GDM1 (cell line): ENCODE measurements at regions not wholly inside any gene's neighbourhood (a gene's known extent, or its start where the extent isn't known, plus 50 kb on each side); places are given as distances from the start of the nearest gene placed in this dataset.
"Not testable (repeated sequence)": the region's sequence is repeated elsewhere in the genome, so short reads cannot be mapped to it uniquely, and the experiment has no call there.

Experiments used
- DNase-seq: peaks from one replicate; lab custom pipeline; 2025; lab: John Stamatoyannopoulos, UW

DNA sequence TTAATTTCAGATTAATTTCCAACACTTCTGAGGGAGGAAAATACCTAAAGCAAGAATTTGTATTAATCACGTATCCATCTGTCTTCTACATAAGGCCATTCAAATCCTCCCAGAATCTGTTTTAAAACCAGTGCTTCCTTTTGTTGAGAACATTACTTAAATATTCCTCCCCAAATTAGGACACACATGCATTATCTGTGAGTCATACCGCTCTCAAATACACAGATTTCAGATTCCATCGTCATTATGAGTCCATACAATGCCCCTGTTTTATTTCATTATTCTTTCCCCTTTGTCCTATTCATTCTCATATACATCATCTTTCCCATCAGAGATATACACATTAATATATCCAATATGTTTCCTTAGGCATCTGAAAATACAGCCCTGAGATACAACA is 57.3 kb upstream of the PRSS12 start:
- DNase-seq = no peak

DNA sequence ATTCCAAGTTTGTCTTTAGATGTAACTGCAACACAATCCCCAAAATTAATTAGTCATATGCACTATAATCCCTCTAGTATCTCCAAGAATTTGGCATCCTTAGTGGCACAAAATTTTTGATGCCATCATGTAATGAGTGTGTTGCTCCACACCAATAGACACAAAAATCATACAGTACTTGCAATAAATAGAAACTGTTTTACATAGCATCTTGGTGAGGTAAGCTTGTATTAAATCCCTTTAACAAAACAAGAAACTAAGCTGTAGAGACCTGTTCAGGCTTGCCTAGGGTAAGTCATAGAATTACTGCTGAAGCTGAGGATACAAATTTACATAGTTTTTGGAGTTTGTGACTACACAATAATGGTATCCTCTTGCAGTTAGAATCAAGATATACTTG is 64.5 kb upstream of the PRSS12 start:
- no peak for DNase-seq

DNA sequence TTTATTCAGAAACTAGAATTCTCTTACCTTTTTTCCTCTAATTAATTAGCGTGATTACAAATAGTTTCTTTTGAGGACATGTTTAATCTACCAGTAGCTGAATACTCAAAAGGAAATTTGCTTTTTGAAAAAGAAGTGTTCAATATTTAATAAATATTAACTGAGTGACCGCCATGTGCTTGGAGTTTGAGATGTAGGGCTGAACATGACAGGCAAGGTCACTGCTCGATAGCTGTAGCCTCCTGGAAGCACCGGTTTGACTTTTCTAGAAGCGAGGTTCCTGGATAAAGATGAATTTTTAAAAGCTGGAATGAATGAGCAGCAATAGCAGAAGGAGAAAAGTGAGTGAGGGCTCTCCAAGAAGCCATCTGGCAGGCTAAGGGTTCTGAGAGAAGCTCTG is 65.0 kb upstream of the PRSS12 start:
- not testable (repeated sequence) for DNase-seq

DNA sequence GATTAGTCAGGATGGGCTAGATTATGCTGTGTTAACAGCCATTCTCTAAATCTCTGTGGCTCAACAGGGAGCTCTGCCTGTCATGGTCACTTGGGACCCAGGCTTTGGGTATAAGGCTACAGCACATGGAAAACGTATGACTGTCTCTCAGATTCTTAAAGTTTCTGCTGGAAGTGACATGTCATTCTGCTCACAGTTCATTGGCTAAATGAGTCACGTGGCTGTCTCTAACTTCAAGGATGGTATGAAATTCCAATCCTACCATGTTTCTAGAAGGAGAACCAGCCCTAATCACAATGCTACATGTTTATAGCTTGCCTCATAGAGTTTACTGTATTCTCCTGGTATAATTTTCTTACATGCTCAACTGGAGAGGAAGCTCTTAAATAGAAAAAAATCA is 65.6 kb upstream of the PRSS12 start:
- DNase-seq = not testable (repeated sequence)

DNA sequence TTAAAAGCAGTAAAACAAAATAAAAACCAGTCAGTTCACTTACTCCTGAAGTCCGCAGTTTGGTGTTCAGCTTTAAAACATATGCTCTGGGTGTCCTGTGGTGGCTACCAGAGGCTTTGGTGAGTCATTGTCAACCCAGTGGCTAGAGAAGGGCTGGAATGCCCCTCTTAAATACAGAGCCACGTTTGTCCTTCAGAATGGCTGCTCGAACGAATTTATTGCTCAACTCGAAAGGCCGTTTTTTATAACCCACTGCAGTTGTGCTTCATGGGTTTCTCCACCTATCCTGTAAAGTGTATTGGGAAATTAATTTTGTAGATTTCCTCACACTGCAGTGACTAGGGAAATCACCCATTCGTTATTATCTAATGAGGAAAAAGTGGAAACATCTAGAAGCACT is 66.8 kb upstream of the PRSS12 start:
- DNase-seq = not testable (repeated sequence)

DNA sequence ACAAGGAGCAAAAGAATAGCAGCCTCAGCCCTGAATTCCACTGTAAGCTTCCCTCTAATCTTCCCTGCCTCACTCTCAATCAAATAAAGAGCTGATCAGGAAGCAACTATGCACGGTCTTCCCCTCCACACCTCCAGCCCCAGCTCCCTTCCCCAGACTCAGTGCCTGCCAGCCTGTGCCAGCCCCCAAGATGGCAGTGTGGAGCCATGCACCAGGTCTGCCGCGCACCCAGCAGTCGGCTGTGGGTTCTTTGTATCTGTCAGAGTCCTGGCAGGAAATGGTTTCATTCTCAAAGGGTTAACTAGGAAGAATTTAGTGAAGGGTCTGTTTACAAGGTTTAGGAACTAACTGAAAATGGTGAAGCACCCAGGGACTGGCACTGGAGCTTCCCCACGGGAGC is 71.3 kb upstream of the PRSS12 start:
- peak; percentile 50 for DNase-seq

DNA sequence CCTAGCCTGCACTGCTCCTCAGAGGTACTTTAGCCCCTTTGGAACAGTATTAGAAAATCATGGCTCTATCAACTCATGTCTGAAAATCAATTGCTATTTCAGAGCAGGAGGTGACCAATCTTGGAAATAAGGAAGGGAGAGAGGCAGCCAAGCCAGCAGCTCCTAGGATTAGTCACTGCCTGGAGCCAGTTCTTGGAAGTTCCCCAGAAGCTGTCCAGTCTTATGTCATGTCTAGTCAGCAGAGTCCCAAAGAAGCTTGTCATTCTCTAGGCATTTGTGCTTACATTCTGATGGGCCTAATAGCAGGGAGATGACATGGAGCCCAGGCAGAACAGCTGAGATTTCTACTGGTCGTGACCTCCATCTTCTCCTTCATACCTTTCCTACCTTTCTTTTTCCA is 76.1 kb upstream of the PRSS12 start:
- not testable (repeated sequence) for DNase-seq

DNA sequence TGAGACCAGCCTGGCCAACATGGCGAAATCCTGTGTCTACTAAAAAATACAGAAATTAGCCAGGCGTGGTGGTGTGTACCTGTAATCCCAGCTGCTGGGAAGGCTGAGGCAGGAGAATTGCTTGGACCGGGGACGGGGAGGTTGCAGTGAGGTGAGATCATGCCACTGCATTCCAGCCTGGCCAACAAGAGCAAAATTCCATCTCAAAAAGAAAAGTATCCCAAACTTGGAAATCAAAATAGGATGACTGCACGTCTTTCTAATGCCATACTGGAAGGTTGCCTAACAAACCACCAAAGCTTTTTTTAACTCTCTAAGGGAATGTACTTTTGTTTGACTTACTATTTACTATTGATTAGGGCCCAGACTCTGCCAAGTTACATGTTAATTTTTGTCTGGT is 79.6 kb upstream of the PRSS12 start:
- not testable (repeated sequence) for DNase-seq

DNA sequence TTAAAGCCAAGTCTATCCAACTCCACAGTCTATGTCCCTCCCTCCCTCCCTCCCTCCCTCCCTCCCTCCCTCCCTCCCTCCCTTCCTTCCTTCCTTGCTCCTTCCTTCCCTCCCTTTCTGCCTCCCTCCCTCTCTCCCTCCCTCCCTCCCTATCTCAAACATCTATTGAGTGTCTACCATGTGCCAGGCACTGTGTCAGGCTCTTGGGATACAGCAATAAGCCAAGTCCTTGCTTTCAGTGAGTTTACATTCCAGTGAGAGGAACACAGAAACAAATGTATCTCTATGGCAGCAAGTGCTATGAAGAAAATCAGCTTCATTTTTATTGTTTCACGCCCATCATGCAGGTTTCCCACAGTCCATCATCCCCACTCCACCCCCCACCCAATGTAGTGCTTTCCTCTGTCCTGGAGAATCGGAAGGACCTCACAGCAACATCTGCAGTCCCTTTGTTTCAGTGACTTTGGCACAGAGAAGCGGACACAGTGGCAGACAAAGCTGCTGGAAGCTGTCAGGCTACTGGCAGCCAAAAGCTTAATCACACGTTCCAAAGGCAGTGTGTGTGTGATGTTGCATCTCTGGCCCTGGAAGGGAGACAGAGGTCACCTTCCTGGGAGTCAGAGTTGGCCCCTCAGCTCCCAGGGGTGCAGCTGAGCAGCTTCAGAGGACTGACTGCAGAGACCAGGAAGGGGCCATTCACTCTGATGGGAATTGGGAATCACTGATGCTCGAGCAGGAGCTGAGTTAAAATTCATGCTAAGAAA is 81.0 kb upstream of the PRSS12 start:
- DNase-seq = not testable (repeated sequence)

DNA sequence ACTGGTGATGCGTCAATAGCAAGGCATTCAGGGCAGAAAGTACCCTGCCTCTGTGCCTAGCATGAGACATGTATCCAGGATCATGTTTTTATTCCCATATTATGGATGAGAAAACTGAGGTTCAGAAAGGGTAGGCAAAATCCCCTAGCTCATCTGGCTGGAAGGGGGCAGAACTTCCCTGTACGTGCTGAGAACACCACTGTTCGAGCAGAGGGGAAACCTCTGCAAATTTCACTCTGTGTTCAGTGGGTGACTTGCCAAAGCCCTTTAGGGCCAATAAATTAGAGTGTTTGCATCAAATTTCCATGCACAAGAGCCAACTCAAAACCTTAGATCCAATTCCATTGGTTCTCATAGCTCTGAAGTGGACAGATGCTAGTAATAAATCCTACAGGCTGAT is 82.6 kb upstream of the PRSS12 start:
- DNase-seq = not testable (repeated sequence)

DNA sequence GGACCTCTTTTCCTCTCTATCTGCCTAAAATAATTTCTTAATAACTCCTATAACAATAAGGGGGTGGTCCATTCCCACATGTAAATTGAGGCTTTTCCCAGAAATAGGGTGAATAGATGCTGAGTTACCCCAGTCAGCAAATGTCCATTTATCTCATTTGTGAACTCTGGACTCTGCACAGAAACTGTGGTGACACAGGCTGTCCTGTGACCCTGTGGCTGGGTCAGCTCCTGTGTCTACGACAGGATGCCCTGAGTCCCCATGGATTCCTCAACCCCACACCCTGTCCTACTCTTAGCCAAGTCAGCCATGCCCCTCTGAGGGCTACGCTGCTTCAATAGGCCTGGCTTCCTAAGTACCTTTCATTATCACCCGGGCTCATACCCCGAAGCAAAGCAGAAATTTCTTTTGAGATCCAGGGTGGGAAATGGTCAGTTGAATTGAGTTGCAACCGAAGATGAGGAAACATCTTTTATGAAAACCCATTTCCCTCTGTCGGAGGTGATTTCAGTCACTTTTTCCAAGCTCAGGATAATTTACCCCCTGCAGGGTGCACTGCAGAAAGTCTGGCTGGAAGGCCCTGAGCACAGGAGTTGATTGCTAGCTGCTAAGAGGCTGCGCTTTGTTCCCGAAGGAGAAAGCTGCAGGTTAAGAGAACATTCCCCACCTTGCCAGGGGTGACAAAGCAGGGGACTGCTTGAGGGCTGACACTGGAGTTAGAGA is 89.5 kb upstream of the PRSS12 start:
- DNase-seq = not testable (repeated sequence)

DNA sequence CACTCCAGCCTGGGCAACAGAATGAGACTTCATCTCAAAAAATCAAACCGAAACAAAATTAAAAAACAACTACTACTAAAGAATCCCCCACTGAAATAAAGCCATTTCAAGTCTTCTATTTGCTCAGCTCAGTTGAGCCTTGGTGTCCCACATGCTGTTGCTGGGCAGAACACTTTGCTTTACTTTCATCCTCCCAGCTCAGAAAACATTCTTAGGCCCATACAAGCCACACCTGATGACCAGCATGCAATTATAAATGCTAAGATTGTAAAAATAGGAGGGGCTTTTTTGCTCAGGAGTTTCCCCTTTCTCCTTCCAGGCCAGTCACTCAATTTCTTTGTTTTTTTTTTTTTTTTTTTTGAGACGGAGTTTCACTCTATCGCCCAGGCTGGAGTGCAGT is 94.6 kb upstream of the PRSS12 start:
- DNase-seq = not testable (repeated sequence)

DNA sequence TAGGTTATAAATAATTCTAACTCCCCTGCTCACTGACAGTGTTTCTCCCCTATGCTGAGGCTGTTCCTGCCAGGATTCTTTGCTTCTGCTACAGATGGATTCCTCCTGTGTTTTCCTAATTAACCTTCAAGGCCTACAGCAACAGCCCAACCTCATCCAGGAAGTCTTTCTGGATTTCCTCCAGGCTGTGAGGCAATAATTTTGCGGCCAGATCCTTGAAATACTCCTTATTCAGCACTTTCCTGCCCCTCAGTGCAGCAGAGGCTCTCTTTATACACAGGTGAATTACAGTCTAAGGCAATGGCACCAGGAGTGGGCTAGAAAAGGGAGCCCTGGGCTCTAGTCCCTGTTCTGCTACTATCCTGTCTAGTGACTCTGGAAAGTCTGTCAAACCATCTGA is 102.1 kb upstream of the PRSS12 start:
- not testable (repeated sequence) for DNase-seq

DNA sequence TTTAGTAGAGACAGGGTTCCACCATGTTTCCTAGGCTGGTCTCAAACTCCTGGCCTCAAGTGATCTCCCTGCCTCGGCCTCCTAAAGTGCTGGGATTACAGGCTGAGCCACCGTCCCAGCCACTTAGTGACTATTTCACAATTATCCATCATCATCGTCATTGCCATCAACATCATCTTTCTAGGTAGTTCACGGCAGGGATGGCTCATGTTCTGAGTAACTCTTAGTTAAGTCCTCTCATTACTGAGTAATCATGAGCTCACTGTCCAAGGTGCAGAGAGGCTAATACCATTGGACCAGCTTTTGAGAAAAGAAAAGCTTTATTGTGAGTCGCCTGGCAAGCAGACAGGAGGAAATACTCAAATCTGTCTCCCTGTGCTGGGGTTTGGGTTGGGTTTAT is 108.6 kb upstream of the PRSS12 start:
- not testable (repeated sequence) for DNase-seq

DNA sequence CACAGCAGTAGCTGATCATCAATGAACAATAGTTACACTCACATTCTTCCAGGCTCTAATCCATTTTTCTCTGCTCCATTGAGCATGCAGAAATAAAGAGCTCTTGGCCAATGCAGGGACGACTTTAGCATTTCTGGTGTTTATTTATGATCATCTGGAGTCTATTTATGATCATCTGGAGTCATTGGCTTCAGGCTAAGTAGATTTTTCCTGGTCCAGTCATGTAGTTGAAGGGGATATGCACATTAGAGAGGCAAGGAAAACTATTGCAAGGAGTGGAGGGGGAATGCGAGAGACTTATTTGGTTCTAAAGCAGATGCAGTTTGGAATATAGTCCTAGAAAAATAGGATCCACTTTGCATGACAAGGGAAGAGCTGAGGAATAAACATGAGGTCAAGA is 113.0 kb upstream of the PRSS12 start:
- not testable (repeated sequence) for DNase-seq

DNA sequence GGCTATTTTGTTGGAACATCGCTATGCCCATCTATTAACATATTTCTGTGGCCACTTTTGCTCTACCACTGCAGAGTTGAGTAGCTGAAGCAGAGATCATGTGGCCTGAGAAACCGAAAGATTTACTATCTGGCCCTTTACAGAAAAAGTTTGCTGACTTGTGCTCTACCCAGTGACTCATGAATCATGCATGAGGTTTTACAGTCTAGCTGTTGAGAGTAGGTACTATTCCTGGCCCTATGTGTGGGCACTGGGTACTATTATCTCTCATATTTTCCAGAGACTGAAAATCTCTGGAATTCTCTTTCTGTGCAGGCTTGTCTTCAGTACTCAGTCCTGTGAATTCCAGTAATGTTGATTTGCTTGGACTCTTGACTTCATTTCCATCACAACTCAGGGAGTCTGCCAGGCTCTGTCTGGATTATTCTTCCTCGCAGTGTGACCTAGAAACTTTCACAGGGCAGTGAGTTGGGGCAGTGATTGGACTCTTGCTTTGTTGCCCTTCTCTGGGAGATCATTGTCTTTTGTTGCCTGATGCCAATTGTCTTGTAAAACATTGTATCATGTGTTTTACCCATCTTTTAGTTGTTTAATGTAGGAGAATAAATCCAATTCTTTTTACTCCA is 121.3 kb upstream of the PRSS12 start:
- DNase-seq = not testable (repeated sequence)

DNA sequence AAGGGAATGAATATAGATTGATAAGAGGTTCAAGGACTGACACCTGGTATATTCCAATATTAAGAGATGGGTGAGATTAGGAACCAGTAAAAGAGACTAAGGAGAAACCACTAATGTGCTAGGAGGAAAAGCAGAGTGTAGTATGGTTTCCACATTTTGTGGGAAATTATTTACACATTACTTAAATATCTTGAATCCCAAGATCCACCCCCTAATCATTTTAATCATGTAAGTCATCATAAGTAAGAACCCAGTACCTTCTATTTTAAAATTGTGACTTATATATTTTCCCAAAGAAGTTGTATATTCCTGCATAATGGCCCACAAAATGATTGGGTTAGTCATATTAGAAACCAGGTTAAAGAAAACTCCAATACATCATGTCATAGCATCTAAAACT is 122.0 kb upstream of the PRSS12 start:
- not testable (repeated sequence) for DNase-seq

DNA sequence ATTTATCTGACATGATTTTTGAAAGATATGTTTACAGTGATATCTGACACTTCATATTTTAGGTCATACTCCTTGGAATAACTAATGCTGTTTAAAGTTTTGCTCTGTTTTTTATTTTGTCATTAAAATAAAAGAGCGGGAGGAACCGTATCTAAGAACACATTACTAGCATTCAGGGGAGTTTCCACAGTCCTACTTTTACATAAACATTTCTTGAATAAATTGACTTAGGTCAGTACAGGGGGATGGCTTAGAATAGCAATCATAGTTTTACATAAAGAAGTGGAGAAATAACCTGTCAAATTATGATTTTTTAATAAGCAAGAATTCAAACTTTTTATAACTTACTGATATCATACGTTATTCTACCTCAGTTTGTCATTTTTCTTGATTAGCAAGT is 123.1 kb upstream of the PRSS12 start:
- DNase-seq = not testable (repeated sequence)

DNA sequence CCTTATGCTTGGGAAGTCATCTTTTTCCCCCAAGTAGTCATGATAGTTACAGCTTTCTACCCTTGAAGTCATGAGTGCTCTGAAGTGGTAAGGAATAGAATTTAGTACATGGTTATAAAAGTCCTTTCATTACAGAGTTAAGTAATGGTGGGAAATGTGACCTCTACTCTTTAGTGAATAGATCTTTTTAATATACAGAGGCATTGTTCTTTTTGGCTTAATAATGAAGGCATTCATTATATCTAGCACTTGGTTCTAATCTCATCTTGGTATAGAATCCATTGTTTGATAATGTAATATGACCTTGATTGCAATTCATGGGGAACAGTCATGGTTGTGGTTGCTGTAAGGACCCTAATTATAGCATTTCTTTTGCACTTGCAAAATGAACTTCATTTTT is 125.0 kb upstream of the PRSS12 start:
- DNase-seq = not testable (repeated sequence)

DNA sequence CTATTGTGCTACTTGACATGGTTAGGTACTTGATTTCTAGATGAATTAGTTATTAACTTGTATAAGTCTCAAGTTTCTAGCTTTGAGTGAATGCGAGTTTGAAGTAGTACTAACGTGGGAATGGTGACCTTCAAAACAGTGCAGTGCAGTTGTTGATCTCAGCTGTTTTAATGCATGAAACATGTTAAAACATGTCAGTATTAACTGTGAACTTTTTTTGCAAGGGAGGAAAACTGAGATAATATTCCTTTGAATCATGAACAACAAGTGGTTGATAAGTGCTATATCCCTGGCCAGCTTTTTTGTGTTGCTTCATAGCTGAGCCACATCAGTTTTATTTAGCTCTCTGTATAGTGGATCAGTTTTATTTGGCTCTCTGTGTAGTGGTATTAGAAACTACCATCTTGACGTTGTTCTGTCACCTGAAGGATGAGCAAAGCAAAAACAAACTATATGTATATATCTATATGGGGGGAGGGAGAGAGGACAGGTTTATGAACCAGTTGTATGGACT is 133.1 kb upstream of the PRSS12 start:
- not testable (repeated sequence) for DNase-seq

DNA sequence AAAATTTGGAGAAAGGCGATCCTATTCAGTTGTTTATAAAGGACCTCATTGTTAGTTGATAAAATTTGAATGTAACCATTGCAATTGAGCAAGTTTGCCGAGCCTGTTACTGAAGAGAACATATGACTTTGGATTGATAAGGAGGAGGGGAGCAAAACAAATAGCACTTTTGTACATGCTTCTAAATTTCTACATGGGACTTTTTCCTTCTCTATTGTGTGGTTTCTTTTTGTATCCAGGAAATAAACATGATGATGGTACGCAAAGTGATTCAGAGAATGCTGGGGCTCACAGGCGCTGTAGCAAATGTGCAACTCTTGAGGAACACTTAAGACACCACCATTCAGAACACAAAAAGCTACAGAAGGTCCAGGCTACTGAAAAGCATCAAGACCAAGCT is 140.2 kb upstream of the PRSS12 start:
- DNase-seq = not testable (repeated sequence)

DNA sequence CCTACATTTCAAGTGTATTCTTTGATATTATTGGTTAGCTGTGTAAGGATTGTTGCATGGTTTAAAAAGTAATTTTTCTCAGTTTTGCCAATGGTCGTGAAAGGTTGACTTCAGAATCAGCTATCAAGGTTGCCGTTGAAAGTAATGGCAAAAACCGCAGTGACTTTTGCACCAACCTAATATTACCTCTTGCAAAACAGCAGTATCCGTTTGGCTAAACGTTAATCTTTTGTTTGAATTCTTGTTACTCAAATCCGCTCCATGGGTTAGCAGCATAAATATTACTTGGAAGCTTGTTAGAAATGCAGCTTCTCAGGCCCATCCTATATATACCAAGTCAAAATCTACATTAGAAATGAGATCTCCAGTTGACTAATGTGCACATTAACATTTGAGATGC is 141.6 kb upstream of the PRSS12 start:
- DNase-seq = not testable (repeated sequence)

DNA sequence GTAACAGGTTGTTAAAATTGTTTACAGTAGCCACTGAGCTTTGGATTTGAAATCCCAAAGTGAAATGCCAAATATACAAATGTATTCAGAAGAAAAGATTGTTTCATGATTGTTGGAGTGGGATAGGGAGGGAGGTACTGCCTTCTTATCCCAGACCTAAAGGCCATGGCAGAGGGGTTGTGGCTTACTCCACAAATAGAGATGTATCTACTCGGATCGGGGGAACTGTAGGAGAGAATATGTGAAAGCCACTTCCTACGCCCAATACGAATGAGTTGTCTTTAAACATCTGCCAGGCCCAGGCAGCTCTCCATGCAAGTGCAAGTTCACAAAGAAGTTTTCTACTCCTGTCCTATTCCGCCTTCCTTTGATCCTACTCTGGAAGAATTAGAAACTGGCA is 150.2 kb upstream of the PRSS12 start:
- DNase-seq = not testable (repeated sequence)
